Naive thymus-derived CD4-positive, alpha-beta T cell (primary cell): ENCODE measurements at regions not wholly inside any gene's neighbourhood (a gene's known extent, or its start where the extent isn't known, plus 50 kb on each side); places are given as distances from the start of the nearest gene placed in this dataset.

Experiments used
- ATAC-seq: fragments of 150-1000 bp; cut with Tn5 transposase; 2 replicates; pipeline ENCODE4 v1.10.0; 2021; ENCODE audit warnings: mild to moderate bottlenecking, moderate library complexity
- CTCF ChIA-PET: fragments of 350-600 bp; sonication (Branson Sonifier 250); formaldehyde crosslinking; loops from one replicate; lab custom pipeline; 2021; ENCODE audit warnings: antibody characterized with exemption; lab: Charles Lee
- POLR2A ChIA-PET: fragments of 350-600 bp; sonication (Branson Sonifier 250); formaldehyde crosslinking; loops from one replicate; lab custom pipeline; 2021; ENCODE audit warnings: antibody characterized with exemption, inconsistent platforms; lab: Charles Lee
- DNase-seq, 9 donors: peaks; one replicate each; pipeline versions ENCODE4 v3.0.0 to v3.0.0-alpha.2; 2020 to 2022; ENCODE audit warnings: mixed read lengths in 1 of 9
- H3K27ac ChIP-seq: one replicate; pipeline ENCODE4 v1.7.0; 2013; ENCODE audit warnings: mild to moderate bottlenecking, low read depth, low read length, moderate library complexity
- H3K27me3 ChIP-seq, 2 donors: one replicate each; pipeline ENCODE4 v1.7.0; 2013; ENCODE audit warnings: low read length in 2 of 2, mild to moderate bottlenecking in 2 of 2, moderate library complexity in 2 of 2; ENCODE audit not compliant: control insufficient read depth in 2 of 2, insufficient read depth in 2 of 2
- H3K36me3 ChIP-seq, 3 experiments: 1 replicate in 2 of 3; 2 replicates in 1 of 3; pipeline ENCODE4 v1.7.0; 2013; ENCODE audit warnings: low read length in 3 of 3, mild to moderate bottlenecking in 3 of 3, moderate library complexity in 1 of 3; ENCODE audit not compliant: insufficient read depth in 3 of 3, control insufficient read depth in 2 of 3
- H3K4me1 ChIP-seq, 2 donors: one replicate each; pipeline ENCODE4 v1.7.0; 2013; ENCODE audit warnings: low read length in 2 of 2, mild to moderate bottlenecking in 2 of 2, moderate library complexity in 1 of 2; ENCODE audit not compliant: control insufficient read depth in 2 of 2, insufficient read depth in 2 of 2
- H3K4me3 ChIP-seq: 2 replicates; pipeline ENCODE4 v1.7.0; 2013; ENCODE audit warnings: mild to moderate bottlenecking, low read length
- H3K9me3 ChIP-seq, 3 experiments: 1 replicate in 2 of 3; 2 replicates in 1 of 3; pipeline ENCODE4 v1.7.0; 2013; ENCODE audit warnings: low read length in 3 of 3; ENCODE audit not compliant: control insufficient read depth in 2 of 3
- H3K27ac Mint-ChIP-seq, 9 donors: one replicate each; pipeline ENCODE4 v1.8.0; 2020 to 2022; ENCODE audit warnings: mixed read lengths in 9 of 9, mild to moderate bottlenecking in 8 of 9, moderate library complexity in 5 of 9, inconsistent platforms in 2 of 9
- H3K27me3 Mint-ChIP-seq, 5 donors: one replicate each; pipeline ENCODE4 v1.8.0; 2021 to 2022; ENCODE audit warnings: mixed read lengths in 5 of 5, mild to moderate bottlenecking in 1 of 5
- H3K36me3 Mint-ChIP-seq, 5 donors: one replicate each; pipeline ENCODE4 v1.8.0; 2020 to 2022; ENCODE audit warnings: mixed read lengths in 5 of 5, mild to moderate bottlenecking in 3 of 5, inconsistent platforms in 1 of 5
- H3K4me1 Mint-ChIP-seq, 7 donors: one replicate each; pipeline ENCODE4 v1.8.0; 2020 to 2022; ENCODE audit warnings: mixed read lengths in 7 of 7, mild to moderate bottlenecking in 3 of 7, inconsistent platforms in 1 of 7
- H3K4me3 Mint-ChIP-seq, 10 donors: one replicate each; pipeline ENCODE4 v1.8.0; 2020 to 2022; ENCODE audit warnings: mild to moderate bottlenecking in 10 of 10, mixed read lengths in 10 of 10, moderate library complexity in 6 of 10, inconsistent platforms in 2 of 10
- H3K9me3 Mint-ChIP-seq, 11 donors: one replicate each; pipeline ENCODE4 v1.8.0; 2020 to 2022; ENCODE audit warnings: mixed read lengths in 11 of 11, mild to moderate bottlenecking in 4 of 11, inconsistent platforms in 1 of 11, moderate library complexity in 1 of 11
- intact Hi-C, 2 donors: fragments of 100-400 bp; cut with micrococcal nuclease; formaldehyde crosslinking; loops; one replicate each; pipeline ENCODE4 v1.15.1; 2023

DNA sequence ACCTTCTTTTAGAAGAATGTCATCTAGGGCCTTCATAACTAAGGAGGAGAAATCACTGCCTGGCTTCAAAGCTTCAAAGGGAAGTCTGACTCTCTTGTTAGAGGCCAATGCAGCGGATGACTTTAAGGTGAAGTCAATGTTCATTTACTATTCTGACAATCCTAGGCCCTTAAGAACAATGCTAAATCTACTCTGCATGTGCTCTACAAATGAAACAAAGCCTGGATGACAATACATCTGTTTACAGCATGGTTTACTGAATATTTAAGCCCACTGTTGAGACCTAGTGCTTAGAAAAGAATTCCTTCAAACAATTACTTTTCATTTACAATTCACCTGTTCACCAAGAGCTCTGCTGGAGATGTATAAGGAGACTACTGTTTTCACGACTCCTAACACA, 160.4 kb upstream of the EPHA3 start:
- no peak overlapping the region for H3K27ac Mint-ChIP-seq
- H3K4me1 Mint-ChIP-seq, result no peaks in the 10 kb centered on the region
- H3K36me3 ChIP-seq, result no peaks in the 10 kb centered on the region

GRCh38 chr3:88954853-88955252, 152.6 kb upstream of the EPHA3 start:
- DNase-seq (no peak), ATAC-seq (no peak)
- Histone ChIP-seq H3K4me3 (no peak overlapping the region), H3K9me3 (no peaks in the 10 kb centered on the region), H3K27ac (no peak overlapping the region), H3K27me3 (no peaks in the 10 kb centered on the region), H3K36me3 (no peaks in the 10 kb centered on the region), H3K4me1 (no peaks in the 10 kb centered on the region)
- POLR2A ChIA-PET, result no interaction called here
- Mint-ChIP-seq H3K4me3 (no peak overlapping the region), H3K27ac (no peak overlapping the region), H3K27me3 (no peaks in the 10 kb centered on the region), H3K9me3 (peaks cover 0 to 6% (median 0%) of the 10 kb centered on the region in 11 donors), H3K4me1 (no peaks in the 10 kb centered on the region), H3K36me3 (no peaks in the 10 kb centered on the region)
- intact Hi-C loops, result no loop called here
- CTCF ChIA-PET, result no interaction called here

More for the DNA sequence above, 160.4 kb upstream of the EPHA3 start:
- ChIA-PET CTCF (no interaction called here), POLR2A (no interaction called here)
- intact Hi-C loops, result no loop called here
- no peaks in the 10 kb centered on the region for H3K9me3 ChIP-seq
- no peak for DNase-seq
- no peak overlapping the region for H3K4me3 ChIP-seq
- Mint-ChIP-seq H3K9me3 (peaks cover 0 to 6% (median 2%) of the 10 kb centered on the region in 11 donors), H3K4me3 (no peak overlapping the region), H3K27me3 (no peaks in the 10 kb centered on the region), H3K36me3 (no peaks in the 10 kb centered on the region)
- no peaks in the 10 kb centered on the region for H3K27me3 ChIP-seq
- no peak overlapping the region for H3K27ac ChIP-seq
- ATAC-seq, result no peak
- H3K4me1 ChIP-seq, result no peaks in the 10 kb centered on the region

DNA sequence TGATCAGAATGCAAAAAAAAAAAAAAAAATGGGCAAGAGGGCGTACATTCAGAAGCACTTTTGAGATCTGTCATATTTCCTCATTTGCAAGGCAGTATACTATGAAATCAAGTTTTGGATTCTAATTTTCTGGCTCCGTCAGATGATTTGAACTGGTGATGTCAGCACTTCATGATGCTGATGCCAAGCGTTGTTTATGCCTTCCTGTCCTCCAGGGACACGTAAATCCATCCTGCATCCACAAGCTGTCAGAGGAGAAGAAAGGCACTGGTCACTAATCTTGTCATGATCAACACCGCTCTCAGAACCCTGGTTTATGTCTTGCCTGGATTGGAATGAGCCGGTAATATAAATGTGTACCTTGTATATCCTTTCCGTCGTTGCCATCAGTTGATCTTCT, 152.1 kb upstream of the EPHA3 start:
- Mint-ChIP-seq H3K36me3 (no peaks in the 10 kb centered on the region), H3K9me3 (peaks cover 0 to 6% (median under 1%) of the 10 kb centered on the region in 11 donors), H3K27me3 (no peaks in the 10 kb centered on the region), H3K27ac (no peak overlapping the region), H3K4me3 (no peak overlapping the region), H3K4me1 (no peaks in the 10 kb centered on the region)
- no peaks in the 10 kb centered on the region for H3K36me3 ChIP-seq
- no peaks in the 10 kb centered on the region for H3K9me3 ChIP-seq
- no peaks in the 10 kb centered on the region for H3K27me3 ChIP-seq
- no peak overlapping the region for H3K4me3 ChIP-seq
- CTCF ChIA-PET, result no interaction called here
- no peak overlapping the region for H3K27ac ChIP-seq
- ATAC-seq (no peak), DNase-seq (no peak)
- POLR2A ChIA-PET, result no interaction called here
- intact Hi-C loops, result no loop called here
- no peaks in the 10 kb centered on the region for H3K4me1 ChIP-seq

DNA sequence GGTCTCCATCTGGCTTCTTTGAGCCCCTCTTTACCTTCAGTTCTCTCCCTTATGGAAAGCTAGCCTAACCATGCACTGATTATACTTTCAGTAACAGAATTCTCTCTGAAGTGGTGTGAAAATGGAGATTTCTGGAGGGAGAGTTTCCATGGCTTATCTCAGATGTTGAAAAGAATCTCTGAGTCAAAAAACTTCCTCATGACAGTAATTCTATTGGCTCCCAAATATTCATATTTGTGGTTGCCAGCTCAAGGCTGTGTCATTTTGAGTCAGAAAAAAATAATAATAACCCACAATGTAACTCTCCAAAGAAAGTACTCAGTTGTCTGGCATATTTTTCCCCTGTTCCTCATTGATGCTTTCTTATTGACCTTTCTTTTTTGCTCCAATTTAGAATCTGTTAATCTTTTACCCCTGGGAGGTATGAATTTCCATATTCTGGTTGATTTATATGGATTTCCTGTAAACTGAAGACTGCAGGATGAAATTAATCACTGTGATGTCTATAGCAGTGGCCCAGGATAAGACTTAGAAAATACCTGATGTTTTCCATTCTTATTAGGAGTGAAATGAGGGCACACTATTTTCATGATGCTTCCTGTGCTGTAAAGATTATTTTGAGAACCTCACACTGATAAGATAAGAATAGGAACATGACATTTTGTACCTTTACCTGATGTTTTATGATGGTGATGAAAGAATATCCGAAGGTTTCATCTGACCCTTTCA, 149.5 kb upstream of the EPHA3 start:
- no peak for DNase-seq
- H3K4me1 Mint-ChIP-seq, result no peaks in the 10 kb centered on the region
- H3K27ac ChIP-seq, result no peak overlapping the region
- peaks cover 0 to 7% (median 2%) of the 10 kb centered on the region in 11 donors for H3K9me3 Mint-ChIP-seq
- intact Hi-C loops, result no loop called here
- CTCF ChIA-PET, result no interaction called here
- no peak overlapping the region for H3K27ac Mint-ChIP-seq
- POLR2A ChIA-PET, result no interaction called here
- no peak for ATAC-seq
- no peaks in the 10 kb centered on the region for H3K27me3 Mint-ChIP-seq
- H3K4me3 Mint-ChIP-seq, result no peak overlapping the region
- H3K27me3 ChIP-seq, result no peaks in the 10 kb centered on the region
- no peak overlapping the region for H3K4me3 ChIP-seq
- H3K36me3 ChIP-seq, result no peaks in the 10 kb centered on the region
- no peaks in the 10 kb centered on the region for H3K4me1 ChIP-seq
- no peaks in the 10 kb centered on the region for H3K9me3 ChIP-seq
- no peaks in the 10 kb centered on the region for H3K36me3 Mint-ChIP-seq

- Histone ChIP-seq H3K9me3 (no peaks in the 10 kb centered on the region), H3K36me3 (no peaks in the 10 kb centered on the region), H3K27ac (no peak overlapping the region), H3K27me3 (no peaks in the 10 kb centered on the region), H3K4me1 (no peaks in the 10 kb centered on the region), H3K4me3 (no peak overlapping the region)
- ChIA-PET POLR2A (no interaction called here), CTCF (interaction anchor here (0.7 kb wide), 1 partner anchor 30 kb away, joined by 3 read pairs; no protein-coding TSS in a partner anchor)
- no peak overlapping the region for H3K27ac Mint-ChIP-seq
- H3K4me3 Mint-ChIP-seq, result no peak overlapping the region
- no peak for DNase-seq
- no peaks in the 10 kb centered on the region for H3K27me3 Mint-ChIP-seq
- no peak for ATAC-seq
- H3K36me3 Mint-ChIP-seq, result no peaks in the 10 kb centered on the region
- H3K9me3 Mint-ChIP-seq, result peaks cover 0 to 13% (median 1%) of the 10 kb centered on the region in 11 donors
- H3K4me1 Mint-ChIP-seq, result no peaks in the 10 kb centered on the region
- intact Hi-C loops, result no loop called here
Measured at GRCh38 chr3:88960019-88960418, 147.4 kb upstream of the EPHA3 start.

- H3K36me3 Mint-ChIP-seq, result no peaks in the 10 kb centered on the region
- CTCF ChIA-PET, result no interaction called here
- intact Hi-C loops, result no loop called here
- Histone ChIP-seq H3K9me3 (no peaks in the 10 kb centered on the region), H3K27ac (no peak overlapping the region), H3K4me1 (no peaks in the 10 kb centered on the region), H3K36me3 (no peaks in the 10 kb centered on the region), H3K4me3 (no peak overlapping the region), H3K27me3 (no peaks in the 10 kb centered on the region)
- H3K27ac Mint-ChIP-seq, result no peak overlapping the region
- H3K4me1 Mint-ChIP-seq, result no peaks in the 10 kb centered on the region
- ATAC-seq (no peak), DNase-seq (no peak)
- H3K9me3 Mint-ChIP-seq, result peaks cover 0 to 18% (median 0%) of the 10 kb centered on the region in 11 donors
- H3K27me3 Mint-ChIP-seq, result no peaks in the 10 kb centered on the region
- no peak overlapping the region for H3K4me3 Mint-ChIP-seq
- POLR2A ChIA-PET, result no interaction called here
Measured at GRCh38 chr3:88963003-88963402, 144.4 kb upstream of the EPHA3 start.

DNA sequence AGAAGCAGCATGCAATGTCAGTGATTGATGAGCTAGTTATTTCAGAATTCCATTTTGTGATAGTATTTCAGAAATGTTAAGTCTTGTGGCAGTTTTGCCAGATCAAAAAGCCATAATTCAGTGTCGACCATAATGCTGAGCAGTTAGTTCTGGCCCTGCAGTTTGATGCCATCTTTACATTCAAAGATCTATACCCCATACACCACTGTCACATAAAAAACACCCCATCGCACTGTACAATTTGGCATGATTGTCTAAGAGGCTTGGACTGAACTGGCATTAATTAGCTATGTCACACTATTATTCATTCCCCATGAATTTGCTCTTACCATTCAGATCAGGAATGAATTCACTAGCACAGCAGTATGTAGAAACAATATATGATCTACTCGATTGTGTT, 127.7 kb upstream of the EPHA3 start:
- H3K36me3 Mint-ChIP-seq, result no peaks in the 10 kb centered on the region
- no peak overlapping the region for H3K27ac Mint-ChIP-seq
- H3K27me3 Mint-ChIP-seq, result peaks cover 0 to 4% (median 0%) of the 10 kb centered on the region in 5 donors
- H3K4me1 Mint-ChIP-seq, result no peaks in the 10 kb centered on the region
- ChIA-PET POLR2A (no interaction called here), CTCF (no interaction called here)
- no peak overlapping the region for H3K4me3 ChIP-seq
- no peaks in the 10 kb centered on the region for H3K27me3 ChIP-seq
- no peak overlapping the region for H3K27ac ChIP-seq
- peaks cover 0 to 12% (median 3%) of the 10 kb centered on the region in 11 donors for H3K9me3 Mint-ChIP-seq
- intact Hi-C loops, result no loop called here
- H3K4me3 Mint-ChIP-seq, result no peak overlapping the region
- ATAC-seq (no peak), DNase-seq (no peak)
- H3K4me1 ChIP-seq, result no peaks in the 10 kb centered on the region
- no peaks in the 10 kb centered on the region for H3K36me3 ChIP-seq
- H3K9me3 ChIP-seq, result no peaks in the 10 kb centered on the region
